Uterus (tissue), 2 donors: ENCODE measurements at regions not wholly inside any gene's neighbourhood (a gene's known extent, or its start where the extent isn't known, plus 50 kb on each side); places are given as distances from the start of the nearest gene placed in this dataset.

ENCODE experiments used
- CTCF ChIP-seq, 4 experiments: fragments of 200-600 bp in 2 of 4; fragments of 450-650 bp in 2 of 4; sonication (generic) in 2 of 4; IDR thresholded peaks; one replicate each; pipeline ENCODE4 v1.5.1; 2016 to 2019; ENCODE audit warnings: antibody characterized with exemption in 4 of 4, mild to moderate bottlenecking in 2 of 4, moderate library complexity in 1 of 4
- POLR2A ChIP-seq, 2 donors: fragments of 450-650 bp; IDR thresholded peaks; one replicate each; pipeline ENCODE4 v1.6.1; 2016; ENCODE audit warnings: antibody characterized with exemption in 2 of 2, mild to moderate bottlenecking in 1 of 2, moderate library complexity in 1 of 2

- TF ChIP-seq CTCF (IDR thresholded peaks at IDR 0.05) (no peak), POLR2A (IDR thresholded peaks at IDR 0.05) (no peak)
Observed at GRCh38 chr6:4264081-4264480, 128.7 kb upstream of the ECI2 start.
